Body of pancreas (tissue), 4 donors: ENCODE measurements at regions not wholly inside any gene's neighbourhood (a gene's known extent, or its start where the extent isn't known, plus 50 kb on each side); places are given as distances from the start of the nearest gene placed in this dataset.
"Not testable (repeated sequence)": the region's sequence is repeated elsewhere in the genome, so short reads cannot be mapped to it uniquely, and the experiment has no call there.

ENCODE experiments used
- POLR2A ChIP-seq, 3 donors: fragments of 450-650 bp; IDR thresholded peaks; one replicate each; pipeline ENCODE4 v1.6.1; 2016; ENCODE audit warnings: antibody characterized with exemption in 3 of 3, mild to moderate bottlenecking in 2 of 3
- TF ChIP-seq, protein P1 (sequence below), 7 experiments: fragments of 450-650 bp in 4 of 7; fragments of 200-600 bp in 3 of 7; sonication (generic) in 3 of 7; IDR thresholded peaks; one replicate each; pipeline ENCODE4 v1.5.1; 2016 to 2019; ENCODE audit warnings: antibody characterized with exemption in 7 of 7

DNA sequence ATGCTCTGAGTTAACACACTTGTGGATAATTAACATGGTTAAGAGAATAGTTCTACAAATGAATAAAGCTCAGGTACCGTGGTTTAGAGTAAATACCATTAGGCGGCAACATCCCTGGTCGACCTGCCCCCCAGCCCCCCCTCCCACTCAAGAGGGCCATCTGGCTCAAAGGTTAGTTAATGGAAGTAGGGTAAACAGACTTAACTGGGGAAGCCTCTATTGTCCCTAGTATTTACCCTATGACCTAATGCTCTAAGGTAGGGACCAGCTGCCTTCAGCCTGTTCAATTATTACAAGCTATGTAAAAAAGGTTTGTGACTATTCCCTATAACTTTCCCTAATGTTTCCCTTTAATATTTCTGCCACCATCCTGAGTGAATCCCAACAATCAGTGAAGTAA lies 711.4 kb upstream of the HS3ST5 start:
- TF ChIP-seq POLR2A (IDR thresholded peaks at IDR 0.05): not testable (repeated sequence)
- TF ChIP-seq, protein P1, sequence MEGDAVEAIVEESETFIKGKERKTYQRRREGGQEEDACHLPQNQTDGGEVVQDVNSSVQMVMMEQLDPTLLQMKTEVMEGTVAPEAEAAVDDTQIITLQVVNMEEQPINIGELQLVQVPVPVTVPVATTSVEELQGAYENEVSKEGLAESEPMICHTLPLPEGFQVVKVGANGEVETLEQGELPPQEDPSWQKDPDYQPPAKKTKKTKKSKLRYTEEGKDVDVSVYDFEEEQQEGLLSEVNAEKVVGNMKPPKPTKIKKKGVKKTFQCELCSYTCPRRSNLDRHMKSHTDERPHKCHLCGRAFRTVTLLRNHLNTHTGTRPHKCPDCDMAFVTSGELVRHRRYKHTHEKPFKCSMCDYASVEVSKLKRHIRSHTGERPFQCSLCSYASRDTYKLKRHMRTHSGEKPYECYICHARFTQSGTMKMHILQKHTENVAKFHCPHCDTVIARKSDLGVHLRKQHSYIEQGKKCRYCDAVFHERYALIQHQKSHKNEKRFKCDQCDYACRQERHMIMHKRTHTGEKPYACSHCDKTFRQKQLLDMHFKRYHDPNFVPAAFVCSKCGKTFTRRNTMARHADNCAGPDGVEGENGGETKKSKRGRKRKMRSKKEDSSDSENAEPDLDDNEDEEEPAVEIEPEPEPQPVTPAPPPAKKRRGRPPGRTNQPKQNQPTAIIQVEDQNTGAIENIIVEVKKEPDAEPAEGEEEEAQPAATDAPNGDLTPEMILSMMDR (IDR thresholded peaks at IDR 0.05): not testable (repeated sequence)
